RWPE1 (cell line): ENCODE measurements at regions not wholly inside any gene's neighbourhood (a gene's known extent, or its start where the extent isn't known, plus 50 kb on each side); places are given as distances from the start of the nearest gene placed in this dataset.

Experiments used
- CTCF ChIA-PET: fragments of 350-600 bp; sonication (Branson Sonifier 250); formaldehyde crosslinking; extraction: SDS; loops from one replicate; lab custom pipeline; 2021; lab: Yijun Ruan, JAX
- POLR2A ChIA-PET: fragments of 400-600 bp; formaldehyde crosslinking; extraction: SDS; loops from one replicate; lab custom pipeline; 2020; ENCODE audit warnings: antibody characterized with exemption; ENCODE audit not compliant: low non-redundant PET; lab: Yijun Ruan, JAX
- DNase-seq: peaks from one replicate; pipeline ENCODE4 v3.0.0; 2012; ENCODE audit warnings: low spot score
- H3K27ac ChIP-seq: fragments of 450-650 bp; 2 replicates; pipeline ENCODE4 v1.5.1; 2017
- TF ChIP-seq, protein P1 (sequence below): fragments of 450-650 bp; conservative IDR thresholded peaks from 2 replicates; pipeline ENCODE4 v1.5.1; 2017; ENCODE audit warnings: low read depth, mild to moderate bottlenecking

DNA sequence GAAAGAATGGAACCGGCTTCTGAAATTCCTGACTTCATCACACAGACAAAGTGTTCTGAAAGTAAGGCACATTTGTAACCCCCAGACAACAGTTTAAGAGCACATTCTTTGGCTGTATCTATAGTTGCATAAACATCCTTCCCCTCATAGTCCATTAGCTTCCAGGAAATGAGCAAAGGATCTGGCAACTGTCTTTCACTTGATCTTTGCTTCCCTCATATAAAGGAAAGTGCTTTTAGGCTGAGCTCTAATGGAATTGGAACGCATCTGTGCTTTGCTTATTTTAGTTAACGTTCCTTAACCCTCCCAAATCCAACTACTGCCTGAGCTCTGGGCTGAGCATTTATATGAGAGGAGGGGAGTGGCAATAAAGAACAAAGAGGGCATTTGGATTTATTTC is 76.9 kb upstream of the API5 start:
- no peak for DNase-seq
- TF ChIP-seq, protein P1, sequence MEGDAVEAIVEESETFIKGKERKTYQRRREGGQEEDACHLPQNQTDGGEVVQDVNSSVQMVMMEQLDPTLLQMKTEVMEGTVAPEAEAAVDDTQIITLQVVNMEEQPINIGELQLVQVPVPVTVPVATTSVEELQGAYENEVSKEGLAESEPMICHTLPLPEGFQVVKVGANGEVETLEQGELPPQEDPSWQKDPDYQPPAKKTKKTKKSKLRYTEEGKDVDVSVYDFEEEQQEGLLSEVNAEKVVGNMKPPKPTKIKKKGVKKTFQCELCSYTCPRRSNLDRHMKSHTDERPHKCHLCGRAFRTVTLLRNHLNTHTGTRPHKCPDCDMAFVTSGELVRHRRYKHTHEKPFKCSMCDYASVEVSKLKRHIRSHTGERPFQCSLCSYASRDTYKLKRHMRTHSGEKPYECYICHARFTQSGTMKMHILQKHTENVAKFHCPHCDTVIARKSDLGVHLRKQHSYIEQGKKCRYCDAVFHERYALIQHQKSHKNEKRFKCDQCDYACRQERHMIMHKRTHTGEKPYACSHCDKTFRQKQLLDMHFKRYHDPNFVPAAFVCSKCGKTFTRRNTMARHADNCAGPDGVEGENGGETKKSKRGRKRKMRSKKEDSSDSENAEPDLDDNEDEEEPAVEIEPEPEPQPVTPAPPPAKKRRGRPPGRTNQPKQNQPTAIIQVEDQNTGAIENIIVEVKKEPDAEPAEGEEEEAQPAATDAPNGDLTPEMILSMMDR, result no peak
- ChIA-PET CTCF (no interaction called here), POLR2A (no interaction called here)
- H3K27ac ChIP-seq, result no peak overlapping the region

DNA sequence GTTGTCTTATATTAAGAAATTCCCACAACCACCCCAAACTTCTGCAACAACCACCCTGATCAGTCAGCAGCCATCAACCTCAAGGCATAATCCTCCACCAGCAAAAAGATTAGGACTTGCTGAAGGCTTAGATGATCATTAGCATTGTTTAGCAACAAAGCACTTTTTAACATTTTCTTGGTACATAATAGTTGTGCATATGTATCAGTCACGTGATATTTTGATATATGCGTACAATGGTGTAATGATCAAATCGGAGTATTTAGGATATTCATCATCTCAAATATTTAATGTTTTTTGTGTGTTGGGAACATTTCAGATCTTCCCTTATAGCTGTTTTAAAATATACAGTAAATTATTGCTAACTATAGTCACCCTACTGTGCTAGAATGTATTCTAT is 73.5 kb upstream of the API5 start:
- TF ChIP-seq, protein P1, result no peak
- no peak overlapping the region for H3K27ac ChIP-seq
- ChIA-PET POLR2A (no interaction called here), CTCF (no interaction called here)
- DNase-seq, result no peak

DNA sequence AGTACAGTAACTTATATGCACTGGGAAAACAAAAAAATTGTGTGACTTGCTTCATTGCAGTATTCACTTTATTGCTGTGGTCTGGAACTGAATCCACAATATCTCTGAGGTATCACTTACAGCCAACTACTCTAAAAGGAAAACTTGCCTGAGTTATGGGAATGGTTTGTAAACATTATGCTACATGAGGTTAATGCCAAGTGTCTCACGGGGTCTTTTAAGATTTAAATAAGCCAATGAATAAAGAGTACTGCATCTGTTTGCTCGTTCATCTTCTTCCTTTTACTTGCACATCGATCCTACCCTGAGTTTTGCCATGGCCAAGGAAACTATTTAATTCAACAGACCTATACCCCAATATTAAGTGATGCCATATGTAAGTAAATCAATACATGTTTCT is 72.0 kb upstream of the API5 start:
- TF ChIP-seq, protein P1, result no peak
- ChIA-PET CTCF (no interaction called here), POLR2A (no interaction called here)
- H3K27ac ChIP-seq, result no peak overlapping the region
- DNase-seq, result no peak

DNA sequence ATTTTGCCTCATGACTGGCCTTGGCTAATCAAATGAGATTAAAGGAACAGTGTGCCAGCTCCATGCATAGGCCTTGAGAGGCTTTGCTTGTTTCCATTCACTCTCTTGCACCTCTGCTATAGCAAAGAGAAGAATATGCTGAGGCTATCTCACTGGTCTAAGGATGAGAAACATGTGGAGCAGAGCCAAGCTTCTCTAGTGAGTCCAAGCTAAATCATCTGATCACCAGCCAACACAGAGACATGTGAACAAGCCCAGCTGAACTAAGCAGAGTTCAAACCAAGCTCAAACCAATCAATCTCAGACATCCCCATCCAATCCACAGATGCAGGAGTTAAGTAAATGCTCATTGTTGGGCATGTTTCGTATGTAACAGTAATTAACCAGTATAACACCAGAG is 69.4 kb upstream of the API5 start:
- CTCF ChIA-PET, result interaction anchor here (0.6 kb wide), 1 partner anchor 9 kb away, joined by 3 read pairs; no protein-coding TSS in a partner anchor
- H3K27ac ChIP-seq, result no peak overlapping the region
- DNase-seq, result no peak
- POLR2A ChIA-PET, result no interaction called here
- TF ChIP-seq, protein P1, result no peak

DNA sequence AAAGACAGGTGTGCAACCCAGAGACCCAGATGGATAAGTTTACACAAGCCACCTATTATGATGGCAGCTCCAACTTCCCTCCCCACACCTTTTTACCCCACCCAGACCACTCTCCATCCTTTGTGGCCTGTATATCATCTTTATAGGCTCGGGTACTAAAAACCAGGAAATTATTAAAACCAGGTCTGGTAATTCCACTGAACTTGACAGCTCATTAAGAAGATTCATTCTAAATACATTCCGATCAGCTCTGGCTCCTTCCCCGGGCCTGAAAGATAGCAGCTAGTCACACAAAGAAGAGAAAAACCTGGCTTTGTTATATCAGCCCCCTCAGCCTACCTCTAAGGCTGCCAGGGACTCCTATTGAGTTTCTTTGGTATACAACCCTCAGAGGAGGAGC is 67.9 kb upstream of the API5 start:
- no peak overlapping the region for H3K27ac ChIP-seq
- TF ChIP-seq, protein P1, result no peak
- DNase-seq, result no peak
- ChIA-PET CTCF (no interaction called here), POLR2A (no interaction called here)

DNA sequence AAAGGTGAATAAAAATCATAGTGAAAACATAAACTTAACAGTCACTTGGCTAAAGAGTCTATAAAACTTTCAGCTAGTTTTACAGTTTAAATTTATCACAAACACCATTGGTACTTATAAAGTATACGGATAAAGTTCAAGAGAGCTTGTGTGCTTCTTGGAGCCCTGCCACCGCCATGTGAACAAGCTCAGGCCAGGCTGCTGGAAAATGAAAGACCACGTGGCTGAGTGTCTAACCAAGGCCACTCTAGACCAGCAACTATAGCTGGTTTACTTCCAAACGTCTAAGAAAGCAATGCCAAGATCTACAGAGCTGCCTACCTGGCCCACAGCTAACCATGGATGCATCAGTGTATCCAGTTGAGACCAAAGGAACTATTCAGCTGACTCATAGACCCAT is 66.3 kb upstream of the API5 start:
- no peak overlapping the region for H3K27ac ChIP-seq
- POLR2A ChIA-PET, result no interaction called here
- no peak for DNase-seq
- TF ChIP-seq, protein P1, result no peak
- CTCF ChIA-PET, result interaction anchor here (0.6 kb wide), 1 partner anchor 462 kb away, joined by 4 read pairs; no protein-coding TSS in a partner anchor

DNA sequence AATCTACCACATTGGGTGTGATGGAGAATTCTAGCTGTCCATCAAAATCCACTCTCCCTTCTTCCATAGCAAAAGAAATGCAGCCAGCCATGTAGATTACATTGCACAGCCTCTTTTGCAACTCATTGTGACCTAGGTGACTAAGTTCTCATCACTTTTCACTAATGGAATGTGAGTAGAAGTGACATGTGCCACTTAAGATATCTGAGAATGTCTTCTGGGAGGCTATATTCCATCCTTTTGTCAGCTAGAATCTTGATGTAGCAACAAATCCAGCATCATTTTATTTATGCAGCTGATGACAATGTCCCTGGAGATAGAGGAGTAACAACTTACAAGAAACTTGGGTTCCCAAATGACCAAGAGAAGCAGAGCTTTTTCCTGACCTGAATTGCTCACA is 61.5 kb upstream of the API5 start:
- H3K27ac ChIP-seq, result no peak overlapping the region
- TF ChIP-seq, protein P1, result no peak
- DNase-seq, result no peak
- ChIA-PET POLR2A (no interaction called here), CTCF (no interaction called here)
